ENCODE measurements at regions not wholly inside any gene's neighbourhood (a gene's known extent, or its start where the extent isn't known, plus 50 kb on each side); places are given as distances from the start of the nearest gene placed in this dataset.

GRCh38 chr5:51731421-51732029, 348.3 kb downstream of the ISL1 start:
- H2BK5ac ChIP-seq (ENCODE audit: low read depth, low read length, poor library complexity, severe bottlenecking): no peak overlapping the region
- no peak overlapping the region for H3K4me2 ChIP-seq (ENCODE audit: low read depth, low read length)
- no CpG with 5 or more reads among the region's 2 CpGs for WGBS, 2 experiments (ENCODE audit: extremely low coverage in 2 of 2, insufficient read length in 1 of 2)
- H2BK15ac ChIP-seq (ENCODE audit: low read depth, low read length): no peak overlapping the region
- in situ Hi-C loops (cut with MboI; ENCODE audit: low sequenced_read_pairs): no loop called here
- no peak overlapping the region for H3K4me3 ChIP-seq (ENCODE audit: insufficient read depth, low read depth, low read length)
- no peak overlapping the region for H2AK9ac ChIP-seq (replicated peaks; ENCODE audit: low read depth, low read length, poor library complexity)
- H2AFZ ChIP-seq (replicated peaks; ENCODE audit: low read length, poor library complexity): no peak overlapping the region
- no peaks in the 10 kb centered on the region for H3K36me3 ChIP-seq (ENCODE audit: control insufficient read depth, insufficient read depth, low read length)
- ChIA-PET POLR2A (ENCODE audit: unreplicated experiment) (no interaction called here), CTCF (interaction anchor here (1.0 kb wide), 1 partner anchor 14 kb away, joined by 3 read pairs; no protein-coding TSS in a partner anchor)
- H3K23ac ChIP-seq (ENCODE audit: low read depth, low read length): no peak overlapping the region
- no peak overlapping the region for H2BK120ac ChIP-seq (ENCODE audit: low read depth, low read length)
- no peak overlapping the region for H3K27ac ChIP-seq (ENCODE audit: insufficient read depth, low read length)
- no peak for TF ChIP-seq MAZ (IDR thresholded peaks at IDR 0.05; ENCODE audit: borderline replicate concordance, low read depth, low read length)
- no peak for TF ChIP-seq CEBPB (IDR thresholded peaks at IDR 0.05; ENCODE audit: low read depth, low read length)
- TF ChIP-seq, protein P1, sequence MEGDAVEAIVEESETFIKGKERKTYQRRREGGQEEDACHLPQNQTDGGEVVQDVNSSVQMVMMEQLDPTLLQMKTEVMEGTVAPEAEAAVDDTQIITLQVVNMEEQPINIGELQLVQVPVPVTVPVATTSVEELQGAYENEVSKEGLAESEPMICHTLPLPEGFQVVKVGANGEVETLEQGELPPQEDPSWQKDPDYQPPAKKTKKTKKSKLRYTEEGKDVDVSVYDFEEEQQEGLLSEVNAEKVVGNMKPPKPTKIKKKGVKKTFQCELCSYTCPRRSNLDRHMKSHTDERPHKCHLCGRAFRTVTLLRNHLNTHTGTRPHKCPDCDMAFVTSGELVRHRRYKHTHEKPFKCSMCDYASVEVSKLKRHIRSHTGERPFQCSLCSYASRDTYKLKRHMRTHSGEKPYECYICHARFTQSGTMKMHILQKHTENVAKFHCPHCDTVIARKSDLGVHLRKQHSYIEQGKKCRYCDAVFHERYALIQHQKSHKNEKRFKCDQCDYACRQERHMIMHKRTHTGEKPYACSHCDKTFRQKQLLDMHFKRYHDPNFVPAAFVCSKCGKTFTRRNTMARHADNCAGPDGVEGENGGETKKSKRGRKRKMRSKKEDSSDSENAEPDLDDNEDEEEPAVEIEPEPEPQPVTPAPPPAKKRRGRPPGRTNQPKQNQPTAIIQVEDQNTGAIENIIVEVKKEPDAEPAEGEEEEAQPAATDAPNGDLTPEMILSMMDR (conservative IDR thresholded peaks at IDR 0.05; ENCODE audit: low read depth, low read length): no peak
- TF ChIP-seq POLR2A (IDR thresholded peaks at IDR 0.05; ENCODE audit: low read depth, low read length): no peak
- TF ChIP-seq SMC3 (IDR thresholded peaks at IDR 0.05; ENCODE audit: low read depth, low read length): no peak
- TF ChIP-seq MAFK (IDR thresholded peaks at IDR 0.05; ENCODE audit: low read depth, low read length): no peak
- TF ChIP-seq RFX5 (IDR thresholded peaks at IDR 0.05; ENCODE audit: low read depth, low read length): no peak
- no peaks in the 10 kb centered on the region; the same call in 1 of the 2 replicates for H3K9me3 ChIP-seq (ENCODE audit: control insufficient read depth, insufficient read depth, low read length)
- dilution Hi-C loops (cut with HindIII; ENCODE audit: low sequenced_read_pairs, unreplicated experiment): no loop called here
- no peak overlapping the region for H2BK20ac ChIP-seq (ENCODE audit: low read depth, low read length)
- BruUV-seq (replicated peaks): no TSS peak
- no peak overlapping the region for H3K14ac ChIP-seq (replicated peaks; ENCODE audit: low read depth, low read length)
- no peaks in the 10 kb centered on the region for H3K4me1 ChIP-seq (ENCODE audit: control insufficient read depth, insufficient read depth, low read length)
- H3K27me3 ChIP-seq (ENCODE audit: control insufficient read depth, insufficient read depth, low read length): no peaks in the 10 kb centered on the region
- H4K20me1 ChIP-seq (ENCODE audit: insufficient read depth, low read length): no peaks in the 10 kb centered on the region
- no peak overlapping the region for H3K56ac ChIP-seq (ENCODE audit: extremely low read depth, insufficient read depth, low read length)
- no peak for ATAC-seq (ENCODE audit: low read depth)
- no peak overlapping the region for H3K9ac ChIP-seq (ENCODE audit: low read depth, low read length)
- H4K8ac ChIP-seq (ENCODE audit: low read depth in 2 of 2, low read length in 2 of 2): no peak overlapping the region
- H3K4ac ChIP-seq (ENCODE audit: low read depth, low read length): no peak overlapping the region
- H4K5ac ChIP-seq (ENCODE audit: low read depth, low read length): no peak overlapping the region
- H3K18ac ChIP-seq (ENCODE audit: low read depth, low read length): no peak overlapping the region
- no peak for DNase-seq
- H3K9me1 ChIP-seq (ENCODE audit: insufficient read depth, low read length): no peaks in the 10 kb centered on the region
- no peak overlapping the region for H2AK5ac ChIP-seq (ENCODE audit: low read depth, low read length)
- H3K79me1 ChIP-seq (ENCODE audit: low read depth in 1 of 2, low read length in 2 of 2): no peaks in the 10 kb centered on the region
- intact Hi-C loops (cut with micrococcal nuclease): no loop called here
- no peak overlapping the region for H4K91ac ChIP-seq (ENCODE audit: insufficient read depth, low read depth, low read length)
